Myocyte (in vitro differentiated cells): ENCODE measurements at regions not wholly inside any gene's neighbourhood (a gene's known extent, or its start where the extent isn't known, plus 50 kb on each side); places are given as distances from the start of the nearest gene placed in this dataset.
"Not testable (repeated sequence)": the region's sequence is repeated elsewhere in the genome, so short reads cannot be mapped to it uniquely, and the experiment has no call there.

Experiments
- DNase-seq: peaks from one replicate; pipeline ENCODE4 v3.0.0-alpha.2; 2012; ENCODE audit warnings: low read depth

DNA sequence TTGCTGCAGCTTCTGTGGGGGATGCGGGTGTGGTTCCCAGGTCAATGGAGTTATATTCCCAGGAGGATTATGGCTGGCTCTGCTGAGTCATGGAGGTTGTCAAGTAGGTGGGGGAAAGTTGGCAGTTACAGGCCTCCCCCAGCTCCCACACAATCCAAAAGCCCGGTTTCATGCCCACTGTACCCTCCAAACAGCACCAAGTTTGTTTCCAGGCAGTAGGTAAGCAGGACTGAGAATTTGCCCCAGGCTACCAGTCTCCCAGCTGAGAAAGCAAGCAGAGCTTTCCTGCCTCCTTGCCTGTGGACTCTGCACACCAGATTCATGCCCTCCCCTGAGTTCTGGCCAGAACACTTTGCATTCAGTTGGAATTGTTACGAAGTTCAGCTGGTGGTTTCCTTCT, 578.2 kb downstream of the MEI4 start:
- DNase-seq = no peak

DNA sequence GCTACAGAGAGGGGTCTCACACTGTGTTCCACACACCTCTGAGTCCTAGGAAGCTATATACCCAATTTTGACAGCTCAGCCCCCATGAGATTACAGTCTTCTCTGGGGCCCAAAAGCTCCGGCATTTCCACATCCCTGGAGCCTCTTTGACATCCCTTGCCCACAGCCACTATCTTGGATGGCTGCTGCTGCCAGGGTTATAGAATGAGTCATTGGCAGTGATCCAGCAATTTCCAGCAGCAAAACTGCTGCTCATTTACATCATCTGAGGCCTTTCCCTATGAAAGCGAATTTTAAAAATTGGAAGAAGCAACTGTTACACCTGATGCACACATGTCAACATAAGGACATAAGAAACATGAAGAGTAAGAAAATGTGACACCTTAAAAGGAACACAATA, 590.7 kb downstream of the MEI4 start:
- no peak for DNase-seq

DNA sequence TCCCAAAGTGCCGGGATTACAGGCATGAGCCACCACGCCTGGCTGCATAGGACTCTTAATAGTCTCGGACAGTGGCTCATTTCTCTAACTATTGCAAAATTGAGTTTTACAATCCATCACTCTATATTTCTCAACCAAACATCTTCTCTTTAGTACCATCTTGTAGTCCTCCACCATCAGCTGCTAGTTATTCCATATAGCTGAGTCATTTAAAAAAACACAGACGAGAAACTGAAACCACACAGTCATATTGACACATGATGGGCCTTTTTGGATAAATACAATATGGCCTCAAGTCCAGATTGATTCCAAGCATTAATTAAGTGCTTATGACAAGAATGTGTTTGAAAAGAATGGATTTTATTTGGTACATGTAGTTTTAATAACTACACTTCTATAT, 599.1 kb downstream of the MEI4 start:
- no peak for DNase-seq

DNA sequence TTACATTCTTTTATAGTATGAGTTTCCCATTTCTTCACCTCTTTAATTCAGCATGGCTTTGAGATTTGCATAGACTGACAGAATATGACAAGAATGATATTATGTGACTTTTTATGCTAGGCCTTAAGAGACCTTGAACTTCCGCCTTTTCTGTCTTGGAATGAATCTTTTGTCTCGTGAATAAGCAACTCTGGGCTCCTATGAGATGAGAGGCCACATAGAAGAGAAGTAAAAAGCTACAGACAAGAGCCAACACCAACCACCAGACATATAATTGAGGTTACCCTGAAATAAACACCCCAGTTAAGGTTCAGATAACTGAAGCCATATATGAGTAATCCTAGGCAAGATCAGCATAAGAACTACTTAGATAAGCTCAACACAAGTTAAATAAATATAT, 600.8 kb downstream of the MEI4 start:
- no peak for DNase-seq

DNA sequence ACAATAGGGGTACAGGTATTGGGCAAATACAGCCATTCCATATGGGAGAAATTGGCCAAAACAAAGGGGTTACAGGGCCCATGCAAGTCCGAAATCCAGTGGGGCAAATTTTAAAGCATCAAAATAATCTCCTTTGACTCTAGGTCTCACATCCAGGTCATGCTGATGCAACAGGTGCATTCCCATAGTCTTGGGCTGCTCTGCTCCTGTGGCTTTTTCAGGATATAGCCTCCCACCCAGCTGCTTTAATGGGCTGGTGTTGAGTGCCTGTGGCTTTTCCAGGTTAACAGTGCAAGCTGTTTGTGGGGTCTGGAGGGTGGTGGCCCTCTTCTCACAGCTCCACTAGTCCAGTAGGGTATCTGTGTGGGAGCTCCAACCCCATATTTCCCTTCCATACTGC, 607.1 kb downstream of the MEI4 start:
- peak; percentile 57 for DNase-seq

DNA sequence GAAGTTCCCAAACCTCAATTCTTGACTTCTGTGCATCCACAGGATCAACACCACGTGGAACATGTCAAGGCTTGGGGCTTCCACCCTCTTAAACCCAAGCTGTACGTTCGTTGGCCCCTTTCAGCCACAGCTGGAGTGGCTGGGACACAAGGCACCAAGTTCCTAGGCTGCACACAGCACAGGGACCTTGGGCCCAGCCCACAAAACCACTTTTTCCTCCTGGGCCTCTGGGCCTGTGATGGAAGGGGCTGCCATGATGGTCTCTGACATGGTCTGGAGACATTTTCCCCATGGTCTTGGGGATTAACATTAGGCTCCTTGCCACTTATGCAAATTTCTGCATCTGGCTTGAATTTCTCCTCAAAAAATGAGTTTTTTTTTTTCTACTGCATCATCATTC, 606.9 kb upstream of the IRAK1BP1 start:
- not testable (repeated sequence) for DNase-seq

DNA sequence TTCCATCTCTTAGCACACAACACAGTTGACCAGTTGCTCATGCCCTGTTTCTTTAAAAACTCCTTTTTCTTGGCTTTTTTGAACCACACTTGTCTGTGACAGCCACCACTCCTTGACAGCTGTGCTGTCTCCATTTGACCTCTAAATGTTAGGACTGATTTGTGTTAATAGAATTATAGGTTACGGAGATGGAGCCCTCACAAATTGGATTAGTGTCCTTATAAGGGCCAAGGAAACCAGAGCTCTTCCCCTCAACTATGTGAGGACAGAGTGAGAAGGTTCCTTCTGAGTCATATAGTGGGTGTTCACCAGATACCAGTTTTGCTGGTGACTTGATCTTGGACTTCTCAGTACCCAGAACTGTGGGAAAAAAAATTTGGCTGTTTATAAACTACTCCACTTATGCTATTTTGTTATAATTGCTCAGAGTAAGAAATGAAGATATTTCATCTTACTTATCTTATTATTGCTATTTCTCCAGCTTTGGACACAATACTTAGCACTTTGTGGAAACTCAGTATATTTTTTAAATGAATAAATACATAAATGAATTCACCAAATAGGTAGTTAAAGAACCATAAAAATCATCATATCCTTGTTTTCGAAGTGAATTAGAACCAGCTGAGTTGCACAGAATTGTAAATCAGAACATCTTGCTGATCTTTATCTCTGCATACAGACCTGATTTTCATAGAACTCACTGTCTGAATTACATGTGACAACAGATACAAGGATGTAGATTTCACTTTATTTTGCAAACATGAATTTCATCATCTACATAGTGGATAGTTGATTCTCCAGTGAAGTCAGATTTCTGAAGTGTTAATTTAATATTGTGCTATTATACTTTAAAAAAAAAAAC, 598.5 kb upstream of the IRAK1BP1 start:
- DNase-seq = peak; percentile 28

DNA sequence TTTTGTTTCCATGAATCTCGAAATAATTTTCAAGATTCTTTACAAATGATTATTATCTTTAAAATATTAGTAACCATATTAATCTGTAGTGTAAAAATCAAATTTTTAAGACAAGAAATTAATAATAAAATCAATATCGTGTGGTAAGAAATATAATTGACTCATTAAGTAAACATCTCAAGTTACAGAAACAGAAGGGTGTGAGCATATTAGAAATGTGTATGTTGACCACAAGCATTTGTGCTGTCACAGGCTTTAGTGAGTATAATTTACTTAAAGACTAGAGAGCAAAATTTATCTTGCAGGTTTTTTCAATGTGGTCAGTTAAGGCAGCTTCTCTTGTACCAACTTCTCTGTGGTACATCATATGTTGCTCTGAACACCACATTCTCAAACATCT, 566.5 kb upstream of the IRAK1BP1 start:
- peak; percentile 2 for DNase-seq

DNA sequence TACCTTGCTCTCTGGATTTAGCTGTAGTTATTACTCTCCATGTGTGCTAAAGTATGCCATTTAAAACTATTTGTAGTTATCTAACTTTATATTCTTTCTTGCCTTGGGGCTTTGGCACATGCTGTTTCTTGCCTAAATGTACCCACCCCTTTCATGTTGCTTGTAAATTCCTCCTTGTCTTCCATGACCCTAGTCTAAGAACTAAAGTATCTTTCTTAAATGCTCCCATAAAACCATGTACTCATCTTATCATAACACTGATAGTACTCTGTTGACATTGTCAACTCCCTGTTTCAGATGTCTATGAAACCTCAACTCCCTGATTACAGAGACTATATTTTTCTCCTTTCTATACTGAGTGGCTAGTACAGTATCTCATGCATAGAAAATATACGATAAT, 564.9 kb upstream of the IRAK1BP1 start:
- no peak for DNase-seq

DNA sequence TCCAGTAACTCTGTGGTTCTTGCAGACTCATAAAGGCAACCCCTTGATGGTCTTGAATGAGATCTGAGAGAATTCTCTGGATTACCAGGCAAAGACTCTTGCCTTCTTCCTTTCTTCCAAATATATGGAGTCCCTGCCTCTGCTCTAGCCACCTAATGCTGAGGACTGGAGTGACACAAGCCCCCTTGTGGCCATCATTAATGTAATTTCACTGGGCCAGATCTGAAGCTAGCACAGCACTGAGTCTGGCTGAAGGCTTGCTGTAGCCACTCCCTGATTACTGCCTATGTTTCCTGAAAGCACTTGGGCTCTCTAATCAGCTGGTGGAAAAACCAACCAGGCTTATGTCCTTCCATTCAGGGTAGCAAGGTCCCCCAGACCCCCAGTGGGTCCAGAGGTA, 559.3 kb upstream of the IRAK1BP1 start:
- peak; percentile 4 for DNase-seq

DNA sequence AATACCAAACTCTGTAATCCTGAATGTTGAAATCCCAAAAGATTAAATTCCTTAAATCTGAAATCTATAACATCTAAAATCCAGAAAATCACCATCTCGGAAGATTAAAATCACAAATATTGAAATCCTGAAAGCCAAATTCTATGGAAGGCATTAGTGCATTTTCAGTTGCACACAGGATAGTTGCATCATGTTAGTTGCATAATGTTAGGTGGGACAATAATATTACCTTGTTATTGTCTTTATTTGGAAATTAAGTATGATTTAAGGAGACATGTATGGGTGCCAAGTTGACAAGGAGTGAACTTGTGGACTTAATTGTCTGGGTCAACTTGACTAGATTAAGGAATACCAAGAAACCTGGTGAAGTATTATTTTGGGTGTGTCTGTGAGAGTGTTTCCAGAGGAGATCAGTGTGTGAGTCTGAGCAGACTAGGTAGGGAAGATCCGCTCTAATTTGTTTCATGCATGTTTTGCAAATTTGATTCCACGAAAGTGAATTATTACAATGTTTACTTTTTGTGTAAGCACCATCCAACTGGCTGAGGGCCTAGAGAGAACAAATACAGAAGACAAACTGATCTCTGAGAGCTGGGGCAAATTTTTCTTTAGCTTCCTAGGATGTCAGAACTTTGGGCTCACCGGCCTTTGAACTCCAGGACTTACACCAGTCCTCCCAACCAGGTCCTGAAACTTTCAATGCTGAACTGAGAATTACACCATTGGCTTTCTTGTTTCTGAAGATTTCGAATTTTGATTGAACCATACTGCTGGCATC, 545.1 kb upstream of the IRAK1BP1 start:
- DNase-seq = no peak

DNA sequence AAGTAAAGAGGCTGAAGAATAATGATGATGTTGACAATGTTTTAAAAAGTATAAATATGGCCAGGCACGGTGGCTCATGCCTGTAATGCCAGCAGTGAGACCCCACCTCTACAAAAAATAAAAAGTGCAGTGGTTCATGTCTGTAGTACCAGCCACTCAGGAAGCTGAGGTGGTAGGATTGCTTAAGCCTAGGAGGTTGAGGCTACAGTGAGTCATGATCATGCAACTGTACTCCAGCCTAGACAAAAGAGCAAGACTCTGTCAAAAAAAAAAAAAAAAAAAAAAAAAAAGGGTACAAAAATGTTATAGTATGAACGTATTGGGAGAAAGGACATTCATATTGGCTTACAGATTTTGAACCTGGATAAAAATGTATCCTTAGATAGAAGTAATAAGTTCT, 543.1 kb upstream of the IRAK1BP1 start:
- peak; percentile 11 for DNase-seq

DNA sequence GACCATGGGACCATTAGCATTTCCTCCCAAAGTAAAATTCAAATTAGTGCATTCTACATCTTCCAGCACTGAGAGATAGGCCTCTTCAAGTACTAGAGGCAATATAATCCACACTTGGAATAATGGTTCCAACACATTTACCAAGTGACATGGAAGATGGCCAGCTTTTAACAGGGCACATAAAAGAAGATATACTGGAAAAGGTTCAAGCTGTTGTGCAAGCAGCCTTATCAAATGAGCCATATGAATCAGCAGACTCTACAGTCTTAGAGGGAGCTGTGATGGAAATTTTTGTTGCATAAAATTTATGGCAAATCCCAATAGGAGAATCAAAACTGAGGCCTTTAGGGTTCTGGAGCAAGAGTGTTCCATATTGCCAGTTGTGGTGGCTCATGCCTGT, 526.6 kb upstream of the IRAK1BP1 start:
- no peak for DNase-seq

DNA sequence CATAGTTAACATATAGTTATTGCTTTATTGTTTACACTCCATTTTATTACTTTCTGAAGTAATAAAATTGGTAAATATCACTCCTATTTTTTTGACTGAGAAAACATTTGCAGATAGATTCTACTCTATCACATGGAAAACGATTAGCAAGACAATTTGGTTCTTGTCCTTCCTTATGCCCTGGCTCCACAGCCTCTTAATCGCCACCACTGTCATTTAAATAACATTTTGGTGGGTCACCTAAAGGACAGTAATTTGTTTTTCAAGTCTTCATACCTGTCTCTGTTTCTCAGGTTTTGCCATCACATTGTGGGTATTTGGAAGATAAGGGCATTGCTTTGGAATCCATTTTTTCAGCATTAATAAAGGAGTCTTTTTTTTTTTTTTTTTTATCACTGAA, 521.5 kb upstream of the IRAK1BP1 start:
- DNase-seq = no peak

DNA sequence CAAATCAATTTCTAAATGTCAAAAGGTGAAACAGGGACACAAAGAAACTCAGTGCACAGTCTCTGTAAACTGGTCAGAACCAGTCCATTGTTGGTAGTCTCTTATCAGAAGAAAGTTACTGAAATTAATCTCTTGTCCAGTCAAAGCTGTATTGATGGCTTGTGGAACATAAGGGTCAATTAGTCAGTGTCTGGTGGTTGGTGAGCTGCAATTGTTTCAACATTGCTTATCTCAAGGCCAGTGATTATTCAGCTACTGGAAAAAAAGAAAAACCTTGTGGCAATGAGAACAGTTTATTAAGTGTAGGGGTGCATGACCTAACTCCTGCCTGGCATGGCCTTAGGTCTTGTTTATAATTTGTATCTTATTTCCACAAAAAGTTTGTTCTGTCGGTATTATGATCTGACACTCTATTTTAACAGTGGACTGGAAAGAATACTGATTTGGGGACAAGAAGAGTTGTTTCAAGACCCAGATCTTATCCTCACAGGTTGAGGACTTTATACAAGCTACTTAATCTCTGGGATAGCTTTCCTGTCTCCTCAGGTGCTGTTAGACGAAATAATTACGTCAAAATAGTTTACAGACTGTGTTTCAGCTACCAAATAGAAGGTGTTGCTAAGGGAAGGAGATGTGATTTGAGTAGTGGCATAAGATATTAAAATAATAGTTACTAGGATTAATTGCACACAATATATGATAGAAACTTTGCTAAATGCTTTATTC, 520.0 kb upstream of the IRAK1BP1 start:
- DNase-seq = no peak

DNA sequence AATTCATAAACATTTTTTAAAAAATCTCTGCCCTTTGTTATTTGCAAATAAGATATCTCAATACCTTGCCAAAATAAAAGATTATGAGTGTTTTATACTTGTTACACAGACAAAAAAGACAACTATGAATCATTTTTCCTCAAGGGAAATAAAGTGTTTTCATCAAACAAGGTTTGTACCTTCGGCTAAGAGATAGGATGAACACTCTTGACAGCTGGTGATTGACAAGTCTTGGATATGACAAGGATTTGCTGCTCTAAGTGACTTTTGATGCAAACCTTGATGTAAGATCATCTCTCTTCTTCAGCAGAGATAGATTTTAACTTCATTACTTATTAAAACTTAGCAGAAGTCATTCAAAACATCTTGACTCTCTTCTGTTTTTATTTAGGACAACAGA, 514.3 kb upstream of the IRAK1BP1 start:
- DNase-seq = no peak

DNA sequence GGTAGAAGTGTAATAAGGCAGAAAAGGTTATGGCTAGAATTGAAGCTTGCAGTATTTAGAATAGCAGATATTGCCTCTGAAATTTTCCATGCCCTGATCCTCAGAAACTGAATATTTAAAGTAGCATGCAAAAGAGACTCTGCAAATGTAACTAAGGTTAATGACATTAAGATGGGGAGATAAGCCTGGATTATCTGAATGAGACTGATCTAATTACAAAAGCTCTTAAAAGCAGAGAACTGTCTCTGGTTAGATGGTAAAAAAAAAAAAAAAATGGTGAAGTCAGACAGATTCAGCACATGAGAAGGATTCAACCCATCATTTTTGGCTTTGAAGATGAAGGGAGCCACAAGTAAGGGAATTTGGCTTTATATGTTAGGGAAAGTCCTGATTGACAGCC, 503.7 kb upstream of the IRAK1BP1 start:
- no peak for DNase-seq

DNA sequence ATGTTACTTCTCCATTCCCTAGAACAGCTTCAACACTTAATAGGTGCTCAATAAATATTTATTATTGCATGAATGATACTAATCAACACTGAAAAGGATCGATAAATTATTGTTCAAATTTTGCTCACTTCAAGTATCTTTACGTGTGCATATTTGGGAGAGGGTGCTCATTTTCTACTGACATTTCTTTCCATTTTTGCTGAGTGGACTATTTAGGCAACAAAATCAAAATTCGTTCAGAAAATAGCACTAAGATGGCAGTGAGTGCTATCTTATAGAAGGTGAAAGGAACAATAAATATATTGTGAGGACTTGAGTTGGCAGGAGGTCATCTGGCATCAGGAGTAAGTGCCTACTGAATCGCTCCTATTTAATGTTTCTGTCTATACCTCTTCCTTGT, 501.9 kb upstream of the IRAK1BP1 start:
- no peak for DNase-seq

DNA sequence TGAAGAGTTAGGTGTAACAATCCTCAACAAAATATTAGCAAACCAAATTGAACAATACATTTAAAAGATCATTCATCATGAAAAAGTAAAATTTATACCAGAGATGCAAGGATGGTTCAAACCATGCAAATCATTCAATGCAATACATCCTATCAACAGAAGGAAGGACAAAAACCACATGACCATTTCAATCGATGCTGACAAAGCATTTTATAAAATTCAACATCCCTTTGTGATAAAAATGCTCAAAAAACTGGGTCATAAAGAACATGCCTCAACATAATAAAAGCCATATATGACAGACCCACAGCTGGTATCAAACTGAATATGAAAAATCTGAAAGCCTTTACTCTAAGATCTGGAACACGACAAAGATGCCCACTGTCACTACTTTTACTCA, 490.3 kb upstream of the IRAK1BP1 start:
- DNase-seq = no peak

DNA sequence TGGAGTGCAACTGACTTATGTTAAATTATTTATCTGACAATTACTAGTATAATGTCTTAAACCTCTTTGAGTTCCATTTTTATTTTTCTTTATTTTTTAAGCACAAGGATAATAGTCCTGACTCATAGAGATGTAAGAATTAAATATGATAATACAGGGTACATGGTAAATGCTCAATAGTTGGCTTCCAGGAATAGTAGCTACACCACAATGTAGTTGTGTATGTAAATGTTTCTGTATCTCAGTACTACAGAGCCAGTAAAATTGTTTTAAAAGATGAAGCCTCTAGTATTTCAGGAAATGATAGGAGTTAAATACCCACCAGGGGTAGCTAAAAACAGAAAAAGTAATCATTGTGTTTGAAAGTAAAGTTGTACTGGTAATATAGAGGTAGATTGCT, 487.4 kb upstream of the IRAK1BP1 start:
- DNase-seq = no peak

DNA sequence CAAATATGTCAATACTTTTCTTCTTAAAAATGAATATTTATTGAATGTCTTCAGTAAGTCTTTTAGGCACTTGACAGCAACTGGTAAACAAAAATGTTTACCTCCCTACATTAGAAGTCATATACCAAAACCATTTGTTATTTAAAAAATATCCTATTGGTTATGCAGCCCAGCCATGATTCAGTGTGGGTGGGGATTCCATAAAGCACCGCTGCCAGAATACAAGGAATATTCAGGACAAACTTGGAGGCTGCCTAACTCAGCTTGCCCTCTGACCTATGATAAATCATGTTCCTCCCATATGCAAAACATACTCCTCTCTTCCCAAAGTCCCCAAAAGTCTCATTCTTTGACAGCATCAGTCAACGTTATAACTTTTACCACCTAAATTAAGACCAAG, 486.8 kb upstream of the IRAK1BP1 start:
- no peak for DNase-seq

DNA sequence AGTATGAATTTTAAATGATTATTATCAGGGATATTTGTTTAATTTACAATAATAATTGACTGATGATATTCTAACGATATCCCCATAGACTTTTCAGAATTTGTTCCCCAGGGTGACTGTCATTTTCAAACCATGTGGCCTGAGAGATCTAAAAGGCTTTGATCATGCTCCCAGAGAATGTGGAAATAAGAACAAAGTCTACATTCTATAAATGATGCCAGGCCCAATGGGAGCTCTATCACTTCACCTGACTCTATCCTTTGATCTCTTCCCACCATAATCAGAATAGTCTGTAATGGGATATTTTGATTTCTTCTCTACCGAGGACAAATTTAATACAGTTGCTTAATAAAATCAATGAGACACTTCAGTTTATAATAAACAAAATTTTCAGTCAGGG, 483.4 kb upstream of the IRAK1BP1 start:
- DNase-seq = no peak
